Spleen (tissue), 7 donors: ENCODE measurements at regions not wholly inside any gene's neighbourhood (a gene's known extent, or its start where the extent isn't known, plus 50 kb on each side); places are given as distances from the start of the nearest gene placed in this dataset.

Experiments used
- POLR2AphosphoS5 ChIP-seq, 3 donors: sonication (generic); formaldehyde crosslinking; IDR thresholded peaks; one replicate each; pipeline ENCODE4 v1.5.1; 2017; ENCODE audit warnings: antibody characterized with exemption in 3 of 3
- TF ChIP-seq, protein P1 (sequence below), 11 experiments: fragments of 200-600 bp in 7 of 11; fragments of 450-650 bp in 4 of 11; sonication (generic) in 4 of 11; IDR thresholded peaks in 8 of 11; conservative IDR thresholded peaks in 3 of 11; 1 replicate in 7 of 11; 2 replicates in 4 of 11; pipeline versions ENCODE4 v1.4.0 to v1.8.0; 2016 to 2021; ENCODE audit warnings: antibody characterized with exemption in 11 of 11, inconsistent platforms in 4 of 11, mild to moderate bottlenecking in 1 of 11
- donor health status: DM: no; HTN: no; CAD: no; lungs with moderate emphysema.
- donor health status: DM: no; HTN: no; CAD: no.
- donor health status: DM: no; HTN: no; CAD: no.

DNA sequence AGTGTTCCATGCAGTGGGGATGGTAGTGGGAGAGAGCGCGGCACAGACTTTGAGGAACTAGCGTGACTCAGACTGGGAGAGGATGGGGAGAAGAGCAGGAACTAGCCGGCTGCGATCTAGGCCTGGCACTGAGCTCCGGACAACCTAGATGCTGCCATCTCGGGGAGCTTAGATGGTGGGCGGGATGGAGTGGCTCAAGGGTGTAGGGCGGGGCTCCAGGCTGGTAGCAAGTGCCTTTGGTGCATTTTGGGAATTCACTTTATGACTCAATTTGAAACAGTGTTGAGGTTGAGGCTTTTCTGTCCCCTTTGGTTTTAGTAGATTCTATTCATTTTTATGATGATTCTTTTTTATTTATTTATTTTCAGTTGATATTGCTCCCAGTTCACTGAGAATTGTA, 185.3 kb upstream of the GPR26 start:
- TF ChIP-seq, protein P1, sequence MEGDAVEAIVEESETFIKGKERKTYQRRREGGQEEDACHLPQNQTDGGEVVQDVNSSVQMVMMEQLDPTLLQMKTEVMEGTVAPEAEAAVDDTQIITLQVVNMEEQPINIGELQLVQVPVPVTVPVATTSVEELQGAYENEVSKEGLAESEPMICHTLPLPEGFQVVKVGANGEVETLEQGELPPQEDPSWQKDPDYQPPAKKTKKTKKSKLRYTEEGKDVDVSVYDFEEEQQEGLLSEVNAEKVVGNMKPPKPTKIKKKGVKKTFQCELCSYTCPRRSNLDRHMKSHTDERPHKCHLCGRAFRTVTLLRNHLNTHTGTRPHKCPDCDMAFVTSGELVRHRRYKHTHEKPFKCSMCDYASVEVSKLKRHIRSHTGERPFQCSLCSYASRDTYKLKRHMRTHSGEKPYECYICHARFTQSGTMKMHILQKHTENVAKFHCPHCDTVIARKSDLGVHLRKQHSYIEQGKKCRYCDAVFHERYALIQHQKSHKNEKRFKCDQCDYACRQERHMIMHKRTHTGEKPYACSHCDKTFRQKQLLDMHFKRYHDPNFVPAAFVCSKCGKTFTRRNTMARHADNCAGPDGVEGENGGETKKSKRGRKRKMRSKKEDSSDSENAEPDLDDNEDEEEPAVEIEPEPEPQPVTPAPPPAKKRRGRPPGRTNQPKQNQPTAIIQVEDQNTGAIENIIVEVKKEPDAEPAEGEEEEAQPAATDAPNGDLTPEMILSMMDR (IDR thresholded peaks at IDR 0.05 in 8 of 11, conservative IDR thresholded peaks at IDR 0.05 in 3 of 11): no peak
- TF ChIP-seq POLR2AphosphoS5 (IDR thresholded peaks at IDR 0.05): no peak
